ENCODE measurements at regions not wholly inside any gene's neighbourhood (a gene's known extent, or its start where the extent isn't known, plus 50 kb on each side); places are given as distances from the start of the nearest gene placed in this dataset.
A peak's percentile ranks its signal among the peaks of the same experiment; 100 is the strongest.

- Histone ChIP-seq H3K56ac (ENCODE audit: insufficient read length, low read depth, low read length) (no peak overlapping the region), H4K20me1 (ENCODE audit: control insufficient read depth, insufficient read depth, insufficient read length) (no peaks in the 10 kb centered on the region), H2BK20ac (ENCODE audit: low read depth, low read length, poor library complexity, severe bottlenecking) (no peak overlapping the region), H2AK5ac (ENCODE audit: insufficient read length, low read length) (no peak overlapping the region), H3K9me3 (ENCODE audit: control insufficient read depth, low read depth, low read length) (no peaks in the 10 kb centered on the region), H3K4me1 (ENCODE audit: insufficient read depth, low read length) (no peaks in the 10 kb centered on the region), H3K27me3 (ENCODE audit: insufficient read depth, low read length) (no peaks in the 10 kb centered on the region), H3K4ac (ENCODE audit: low read depth, low read length) (no peak overlapping the region), H4K8ac (replicated peaks; ENCODE audit: insufficient read length, low read depth, low read length) (no peak overlapping the region), H4K5ac (ENCODE audit: insufficient read length, low read depth, low read length) (no peak overlapping the region), H3K4me2 (ENCODE audit: insufficient read depth, insufficient read length, low read length) (no peak overlapping the region), H3K27ac (ENCODE audit: insufficient read length, low read depth, low read length) (no peak overlapping the region), H3K23ac (ENCODE audit: insufficient read length, low read depth, low read length) (no peak overlapping the region), H3K18ac (ENCODE audit: insufficient read length, low read depth, low read length) (no peak overlapping the region), H2BK12ac (ENCODE audit: insufficient read length, low read depth, low read length) (no peak overlapping the region), H2AFZ (ENCODE audit: low read length) (no peak overlapping the region), H2BK120ac (ENCODE audit: low read depth, low read length, poor library complexity, severe bottlenecking) (no peak overlapping the region), H4K91ac (ENCODE audit: insufficient read length, low read depth, low read length) (no peak overlapping the region), H3K23me2 (ENCODE audit: insufficient read length, low read depth, low read length, poor library complexity, severe bottlenecking) (no peaks in the 10 kb centered on the region), H3K14ac (ENCODE audit: insufficient read depth, low read length) (0 out of 2 replicates have a peak overlapping the region, but pooled peaks have one; percentile 15), H2BK5ac (ENCODE audit: insufficient read length, low read length) (no peak overlapping the region), H3T11ph (ENCODE audit: low read length) (no peak overlapping the region), H2BK15ac (ENCODE audit: low read depth, low read length) (no peak overlapping the region), H3K9ac (ENCODE audit: extremely low read depth, insufficient read length, low read length) (no peak overlapping the region), H3K79me2 (ENCODE audit: insufficient read depth, low read length) (no peaks in the 10 kb centered on the region), H3K79me1 (ENCODE audit: insufficient read depth, low read depth, low read length, poor library complexity, severe bottlenecking) (no peaks in the 10 kb centered on the region)
- no peak for DNase-seq
- Mint-ChIP-seq H3K4me1 (no peaks in the 10 kb centered on the region), H3K9me3 (peaks cover 8 to 11% of the 10 kb centered on the region in 2 experiments), H3K27ac (no peak overlapping the region), H3K4me3 (no peak overlapping the region), H3K27me3 (ENCODE audit: low read depth) (peaks cover 15% of the 10 kb centered on the region), H3K36me3 (ENCODE audit: insufficient read depth in 1 of 3, low read depth in 3 of 3) (no peaks in the 10 kb centered on the region; a peak in 1 of 7 replicates)
- WGBS (ENCODE audit: extremely low coverage, insufficient read length, low lambda C conversion rate): no CpG with 5 or more reads among the region's 4 CpGs
- no peak for TF ChIP-seq CTCF (conservative IDR thresholded peaks at IDR 0.05)
These were observed 236.6 kb upstream of the GJB5 start for GRCh38 chr1:34518146-34518699.

Measured in H9 (cell line).